ENCODE measurements at regions not wholly inside any gene's neighbourhood (a gene's known extent, or its start where the extent isn't known, plus 50 kb on each side); places are given as distances from the start of the nearest gene placed in this dataset.

- no peak for TF ChIP-seq CTCF (IDR thresholded peaks at IDR 0.05)
- H3K27ac Mint-ChIP-seq: no peak overlapping the region
- H3K9me3 Mint-ChIP-seq: no peaks in the 10 kb centered on the region
- H3K4me3 Mint-ChIP-seq: no peak overlapping the region
- H3K36me3 Mint-ChIP-seq (ENCODE audit: low read depth): no peaks in the 10 kb centered on the region
- H3K27me3 Mint-ChIP-seq (ENCODE audit: insufficient read depth): peaks cover 1% of the 10 kb centered on the region
- H3K4me1 Mint-ChIP-seq (ENCODE audit: low read depth): peaks cover 6% of the 10 kb centered on the region; the same call in 1 of the 2 replicates
- DNase-seq: no peak
Observed at GRCh38 chr1:58159434-58159830, 387.1 kb downstream of the OMA1 start.

- Mint-ChIP-seq H3K4me3 (no peak overlapping the region), H3K27me3 (ENCODE audit: insufficient read depth) (peaks cover 1% of the 10 kb centered on the region), H3K27ac (no peak overlapping the region), H3K36me3 (ENCODE audit: low read depth) (no peaks in the 10 kb centered on the region), H3K4me1 (ENCODE audit: low read depth) (peaks cover 6% of the 10 kb centered on the region; the same call in 1 of the 2 replicates), H3K9me3 (no peaks in the 10 kb centered on the region)
- no peak for TF ChIP-seq CTCF (IDR thresholded peaks at IDR 0.05)
- DNase-seq: no peak
Observed at GRCh38 chr1:58158506-58159433, 387.8 kb downstream of the OMA1 start.

- no peak for DNase-seq
- peaks cover 3% of the 10 kb centered on the region; the same call in 1 of the 2 replicates for H3K4me1 Mint-ChIP-seq (ENCODE audit: low read depth)
- no peaks in the 10 kb centered on the region for H3K9me3 Mint-ChIP-seq
- H3K27me3 Mint-ChIP-seq (ENCODE audit: insufficient read depth): peaks cover 1% of the 10 kb centered on the region
- TF ChIP-seq CTCF (IDR thresholded peaks at IDR 0.05): no peak
- H3K4me3 Mint-ChIP-seq: no peak overlapping the region
- no peaks in the 10 kb centered on the region for H3K36me3 Mint-ChIP-seq (ENCODE audit: low read depth)
- H3K27ac Mint-ChIP-seq: no peak overlapping the region
Observed at GRCh38 chr1:58158016-58158415, 388.5 kb downstream of the OMA1 start.

GRCh38 chr1:58157256-58157655, 389.3 kb downstream of the OMA1 start:
- H3K4me1 Mint-ChIP-seq (ENCODE audit: low read depth): no peaks in the 10 kb centered on the region
- no peak for TF ChIP-seq CTCF (IDR thresholded peaks at IDR 0.05)
- H3K27me3 Mint-ChIP-seq (ENCODE audit: insufficient read depth): peaks cover 1% of the 10 kb centered on the region
- H3K27ac Mint-ChIP-seq: no peak overlapping the region
- H3K4me3 Mint-ChIP-seq: no peak overlapping the region
- no peaks in the 10 kb centered on the region for H3K9me3 Mint-ChIP-seq
- no peak for DNase-seq
- no peaks in the 10 kb centered on the region for H3K36me3 Mint-ChIP-seq (ENCODE audit: low read depth)

GRCh38 chr1:58156831-58157230, 389.7 kb downstream of the OMA1 start:
- Mint-ChIP-seq H3K4me3 (no peak overlapping the region), H3K27me3 (ENCODE audit: insufficient read depth) (peaks cover 1% of the 10 kb centered on the region), H3K9me3 (no peaks in the 10 kb centered on the region), H3K4me1 (ENCODE audit: low read depth) (no peaks in the 10 kb centered on the region), H3K36me3 (ENCODE audit: low read depth) (no peaks in the 10 kb centered on the region), H3K27ac (no peak overlapping the region)
- no peak for TF ChIP-seq CTCF (IDR thresholded peaks at IDR 0.05)
- DNase-seq: no peak

Measured in HFFc6 (cell line).